ENCODE measurements at regions not wholly inside any gene's neighbourhood (a gene's known extent, or its start where the extent isn't known, plus 50 kb on each side); places are given as distances from the start of the nearest gene placed in this dataset.

DNA sequence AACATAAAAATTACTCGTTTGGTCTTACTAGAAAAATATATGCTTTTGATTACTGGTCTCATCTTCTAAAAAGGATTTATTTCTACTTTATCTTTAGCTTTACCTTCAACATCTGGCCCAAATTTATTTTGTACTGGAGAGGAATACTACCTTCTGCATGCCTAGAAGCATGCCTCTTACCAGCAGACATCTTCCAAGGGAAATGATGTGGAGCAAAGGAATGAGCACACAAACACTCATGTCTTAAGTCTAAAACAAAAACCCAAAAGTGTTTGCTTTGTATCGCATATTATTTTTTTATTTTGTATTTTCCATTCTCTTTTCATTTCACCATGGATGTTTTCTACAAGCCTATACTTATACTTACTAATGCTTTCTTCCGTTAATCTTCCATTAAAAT, 304.6 kb upstream of the KCNMB2 start:
- no peak for TF ChIP-seq POLR2A (IDR thresholded peaks at IDR 0.05)
- TF ChIP-seq, protein P1, sequence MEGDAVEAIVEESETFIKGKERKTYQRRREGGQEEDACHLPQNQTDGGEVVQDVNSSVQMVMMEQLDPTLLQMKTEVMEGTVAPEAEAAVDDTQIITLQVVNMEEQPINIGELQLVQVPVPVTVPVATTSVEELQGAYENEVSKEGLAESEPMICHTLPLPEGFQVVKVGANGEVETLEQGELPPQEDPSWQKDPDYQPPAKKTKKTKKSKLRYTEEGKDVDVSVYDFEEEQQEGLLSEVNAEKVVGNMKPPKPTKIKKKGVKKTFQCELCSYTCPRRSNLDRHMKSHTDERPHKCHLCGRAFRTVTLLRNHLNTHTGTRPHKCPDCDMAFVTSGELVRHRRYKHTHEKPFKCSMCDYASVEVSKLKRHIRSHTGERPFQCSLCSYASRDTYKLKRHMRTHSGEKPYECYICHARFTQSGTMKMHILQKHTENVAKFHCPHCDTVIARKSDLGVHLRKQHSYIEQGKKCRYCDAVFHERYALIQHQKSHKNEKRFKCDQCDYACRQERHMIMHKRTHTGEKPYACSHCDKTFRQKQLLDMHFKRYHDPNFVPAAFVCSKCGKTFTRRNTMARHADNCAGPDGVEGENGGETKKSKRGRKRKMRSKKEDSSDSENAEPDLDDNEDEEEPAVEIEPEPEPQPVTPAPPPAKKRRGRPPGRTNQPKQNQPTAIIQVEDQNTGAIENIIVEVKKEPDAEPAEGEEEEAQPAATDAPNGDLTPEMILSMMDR (IDR thresholded peaks at IDR 0.05 in 4 of 5, conservative IDR thresholded peaks at IDR 0.05 in 1 of 5): no peak
- Histone ChIP-seq H3K36me3 (no peaks in the 10 kb centered on the region), H3K9me3 (no peaks in the 10 kb centered on the region), H3K27me3 (no peaks in the 10 kb centered on the region), H3K27ac (no peak overlapping the region), H3K4me3 (no peak overlapping the region), H3K4me1 (no peaks in the 10 kb centered on the region)
- DNase-seq: no peak
- in situ Hi-C loops (cut with MboI; ENCODE audit: low sequenced_read_pairs in 4 of 4) (no loop called here), intact Hi-C loops (cut with DNase I; ENCODE audit: low total_unique reads) (no loop called here)
- no peak for ATAC-seq

DNA sequence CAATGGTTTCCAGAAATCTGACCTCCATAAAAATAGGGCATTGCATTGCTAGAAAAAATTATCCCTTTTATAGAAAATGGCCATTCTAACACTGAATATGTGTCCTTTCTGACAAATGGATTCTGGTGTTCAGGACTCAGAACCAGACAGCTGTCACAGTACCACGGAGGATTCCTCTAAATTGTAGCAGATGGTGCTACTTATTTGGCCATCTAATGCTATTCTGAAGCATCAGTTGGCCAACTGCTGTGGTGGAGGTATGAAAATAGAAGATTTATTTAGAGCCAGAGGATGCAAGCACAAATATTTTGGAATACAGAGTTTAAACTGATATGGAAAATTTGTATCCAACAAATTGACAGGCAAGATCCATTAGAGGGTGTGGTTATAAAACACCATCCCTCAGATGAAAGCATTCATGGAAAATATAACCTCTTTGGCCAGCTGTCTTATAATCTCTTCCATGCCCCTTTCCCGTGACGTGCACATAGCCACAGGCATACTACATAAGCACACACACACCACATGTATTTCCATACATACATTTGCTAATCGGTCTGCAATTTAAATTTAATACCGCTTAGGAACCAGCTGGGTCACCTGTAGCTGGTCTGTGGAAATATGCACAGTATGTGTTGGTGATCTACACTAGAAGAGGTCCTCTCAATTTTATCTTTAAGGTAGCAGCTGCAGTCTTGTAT, 302.7 kb upstream of the KCNMB2 start:
- ATAC-seq: no peak
- H3K4me3 ChIP-seq: no peak overlapping the region

DNA sequence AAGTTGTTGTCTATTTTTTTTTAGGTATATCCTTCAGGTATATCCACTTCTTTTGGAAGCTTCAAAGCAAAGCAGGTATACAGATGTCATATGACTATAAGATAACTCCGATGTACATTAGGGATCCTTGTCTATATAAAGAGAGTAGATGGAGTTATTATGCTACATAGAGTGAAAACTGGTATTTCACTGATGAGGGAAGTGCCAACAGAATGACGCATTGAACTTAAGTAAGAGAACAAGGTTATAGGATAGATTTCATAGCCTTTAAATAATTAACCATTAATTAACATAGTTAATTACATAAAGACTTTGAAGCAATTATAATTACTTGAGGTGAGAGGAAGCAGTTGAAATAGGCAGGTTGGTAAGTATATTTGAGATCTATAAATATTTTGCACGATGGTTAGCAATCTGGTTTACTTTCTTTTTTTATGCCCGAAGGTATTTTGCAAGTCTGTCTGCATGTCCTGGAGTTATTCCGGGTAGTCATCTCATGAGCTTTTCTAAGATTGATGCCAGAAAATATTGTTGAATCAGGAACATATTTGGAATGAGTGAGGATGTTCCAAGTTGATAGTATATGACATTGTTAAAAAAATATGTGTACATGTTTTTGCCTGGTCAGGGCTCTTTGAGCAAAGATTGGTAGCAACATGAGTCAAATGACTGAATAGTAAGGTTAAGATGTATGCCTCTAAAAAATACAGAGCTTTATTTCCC, 299.5 kb upstream of the KCNMB2 start:
- TF ChIP-seq, protein P1 (IDR thresholded peaks at IDR 0.05 in 4 of 5, conservative IDR thresholded peaks at IDR 0.05 in 1 of 5): no peak
- TF ChIP-seq POLR2A (IDR thresholded peaks at IDR 0.05): no peak
- Histone ChIP-seq H3K27me3 (no peaks in the 10 kb centered on the region), H3K4me1 (no peaks in the 10 kb centered on the region), H3K9me3 (no peaks in the 10 kb centered on the region), H3K36me3 (no peaks in the 10 kb centered on the region), H3K27ac (no peak overlapping the region), H3K4me3 (no peak overlapping the region)
- intact Hi-C loops (cut with DNase I; ENCODE audit: low total_unique reads): no loop called here
- ATAC-seq: no peak
- in situ Hi-C loops (cut with MboI; ENCODE audit: low sequenced_read_pairs in 4 of 4): no loop called here
- no peak for DNase-seq

More for the DNA sequence above, 302.7 kb upstream of the KCNMB2 start:
- in situ Hi-C loops (cut with MboI; ENCODE audit: low sequenced_read_pairs in 4 of 4) (no loop called here), intact Hi-C loops (cut with DNase I; ENCODE audit: low total_unique reads) (no loop called here)
- no peak for DNase-seq
- H3K36me3 ChIP-seq: no peaks in the 10 kb centered on the region
- no peak for TF ChIP-seq POLR2A (IDR thresholded peaks at IDR 0.05)
- TF ChIP-seq, protein P1 (IDR thresholded peaks at IDR 0.05 in 4 of 5, conservative IDR thresholded peaks at IDR 0.05 in 1 of 5): no peak
- no peaks in the 10 kb centered on the region for H3K4me1 ChIP-seq
- H3K9me3 ChIP-seq: no peaks in the 10 kb centered on the region
- no peaks in the 10 kb centered on the region for H3K27me3 ChIP-seq
- H3K27ac ChIP-seq: no peak overlapping the region

DNA sequence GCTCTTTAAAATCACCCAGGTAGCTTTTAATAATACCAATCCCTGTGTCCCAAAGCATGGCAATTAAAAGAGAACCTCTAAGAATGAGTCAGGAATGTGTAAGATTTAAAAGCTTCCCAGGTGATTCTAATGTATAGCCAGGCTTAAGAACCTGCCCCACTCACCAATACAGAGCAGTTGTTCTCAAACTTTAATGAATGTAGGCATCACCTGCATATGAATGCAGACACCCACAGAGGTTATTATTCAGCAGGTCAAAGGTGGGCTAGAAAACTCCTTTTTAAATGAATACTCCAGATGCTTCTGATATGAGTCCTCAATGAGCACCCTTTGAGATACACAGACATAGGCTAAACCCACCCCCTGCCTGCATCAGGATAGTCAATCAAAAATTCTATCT, 298.1 kb upstream of the KCNMB2 start:
- in situ Hi-C loops (cut with MboI; ENCODE audit: low sequenced_read_pairs in 4 of 4) (no loop called here), intact Hi-C loops (cut with DNase I; ENCODE audit: low total_unique reads) (no loop called here)
- TF ChIP-seq, protein P1 (IDR thresholded peaks at IDR 0.05 in 4 of 5, conservative IDR thresholded peaks at IDR 0.05 in 1 of 5): no peak
- TF ChIP-seq POLR2A (IDR thresholded peaks at IDR 0.05): no peak

More for the DNA sequence above, 298.1 kb upstream of the KCNMB2 start:
- ATAC-seq (no peak), DNase-seq (no peak)
- Histone ChIP-seq H3K4me1 (no peaks in the 10 kb centered on the region), H3K36me3 (no peaks in the 10 kb centered on the region), H3K27ac (no peak overlapping the region), H3K4me3 (no peak overlapping the region), H3K9me3 (no peaks in the 10 kb centered on the region), H3K27me3 (no peaks in the 10 kb centered on the region)
